ELR (cell line): ENCODE measurements at regions not wholly inside any gene's neighbourhood (a gene's known extent, or its start where the extent isn't known, plus 50 kb on each side); places are given as distances from the start of the nearest gene placed in this dataset.
"Not testable (repeated sequence)": the region's sequence is repeated elsewhere in the genome, so short reads cannot be mapped to it uniquely, and the experiment has no call there.

ENCODE experiments used
- DNase-seq: peaks from one replicate; pipeline ENCODE4 v3.0.0-alpha.2; 2015; ENCODE audit warnings: low read depth

- DNase-seq, result not testable (repeated sequence)
These were observed 1561.9 kb upstream of the CELF4 start for GRCh38 chr18:39127538-39127937.

GRCh38 chr18:39113790-39114189 lies 1548.2 kb upstream of the CELF4 start:
- DNase-seq, result no peak

- no peak for DNase-seq
These were observed 1539.5 kb upstream of the CELF4 start for GRCh38 chr18:39105104-39105503.

GRCh38 chr18:39072970-39073369 lies 1507.4 kb upstream of the CELF4 start:
- DNase-seq, result no peak

- no peak for DNase-seq
These were observed 1496.8 kb upstream of the CELF4 start for GRCh38 chr18:39062426-39062825.

GRCh38 chr18:39058386-39059000 lies 1492.9 kb upstream of the CELF4 start:
- DNase-seq, result no peak

GRCh38 chr18:39057423-39058064 lies 1491.9 kb upstream of the CELF4 start:
- DNase-seq, result peak; percentile 42

GRCh38 chr18:39053571-39053970 lies 1488.0 kb upstream of the CELF4 start:
- no peak for DNase-seq

- DNase-seq, result no peak
These were observed 1485.4 kb upstream of the CELF4 start for GRCh38 chr18:39051013-39051412.

GRCh38 chr18:39039813-39040212 lies 1474.2 kb upstream of the CELF4 start:
- no peak for DNase-seq

GRCh38 chr18:39037925-39038324 lies 1472.3 kb upstream of the CELF4 start:
- no peak for DNase-seq

- no peak for DNase-seq
These were observed 1467.7 kb upstream of the CELF4 start for GRCh38 chr18:39033312-39033711.

- no peak for DNase-seq
These were observed 1466.0 kb upstream of the CELF4 start for GRCh38 chr18:39031647-39032046.

GRCh38 chr18:39030124-39030655 lies 1464.6 kb upstream of the CELF4 start:
- no peak for DNase-seq

GRCh38 chr18:39025531-39025930 lies 1459.9 kb upstream of the CELF4 start:
- no peak for DNase-seq

- no peak for DNase-seq
These were observed 1454.4 kb upstream of the CELF4 start for GRCh38 chr18:39019989-39020388.

- DNase-seq, result no peak
These were observed 1441.7 kb upstream of the CELF4 start for GRCh38 chr18:39007031-39007902.

GRCh38 chr18:38996056-38996455 lies 1430.5 kb upstream of the CELF4 start:
- no peak for DNase-seq

- DNase-seq, result no peak
These were observed 1427.7 kb upstream of the CELF4 start for GRCh38 chr18:38993342-38993741.

GRCh38 chr18:38984968-38985367 lies 1419.4 kb upstream of the CELF4 start:
- DNase-seq, result no peak

GRCh38 chr18:38982072-38982471 lies 1416.5 kb upstream of the CELF4 start:
- DNase-seq, result no peak

GRCh38 chr18:38981389-38981788 lies 1415.8 kb upstream of the CELF4 start:
- no peak for DNase-seq

- no peak for DNase-seq
These were observed 1414.8 kb upstream of the CELF4 start for GRCh38 chr18:38980420-38980819.
